ENCODE measurements at regions not wholly inside any gene's neighbourhood (a gene's known extent, or its start where the extent isn't known, plus 50 kb on each side); places are given as distances from the start of the nearest gene placed in this dataset.

- peak; percentile 67 for TF ChIP-seq CTCF (IDR thresholded peaks at IDR 0.05; ENCODE audit: insufficient read depth, low read length, severe bottlenecking)
- FAIRE-seq (no peak), DNase-seq (ENCODE audit: low read depth) (peak; percentile 41)
- Histone ChIP-seq H3K36me3 (ENCODE audit: control insufficient read depth, insufficient read depth, low read length) (no peaks in the 10 kb centered on the region), H3K27me3 (ENCODE audit: control insufficient read depth, insufficient read depth, low read length) (no peaks in the 10 kb centered on the region), H3K4me3 (ENCODE audit: low read depth, low read length) (no peak overlapping the region)
These were observed 133.7 kb downstream of the AEBP2 start for GRCh38 chr12:19572920-19573558.

GRCh38 chr12:19573866-19574265 lies 134.6 kb downstream of the AEBP2 start:
- TF ChIP-seq CTCF (IDR thresholded peaks at IDR 0.05; ENCODE audit: insufficient read depth, low read length, severe bottlenecking): no peak

GRCh38 chr12:19574601-19575000 lies 135.3 kb downstream of the AEBP2 start:
- H3K27me3 ChIP-seq (ENCODE audit: control insufficient read depth, insufficient read depth, low read length): no peaks in the 10 kb centered on the region
- no peaks in the 10 kb centered on the region for H3K36me3 ChIP-seq (ENCODE audit: control insufficient read depth, insufficient read depth, low read length)
- TF ChIP-seq CTCF (IDR thresholded peaks at IDR 0.05; ENCODE audit: insufficient read depth, low read length, severe bottlenecking): no peak
- no peak for FAIRE-seq
- no peak for DNase-seq (ENCODE audit: low read depth)
- no peak overlapping the region for H3K4me3 ChIP-seq (ENCODE audit: low read depth, low read length)

More at GRCh38 chr12:19573866-19574265, 134.6 kb downstream of the AEBP2 start:
- no peaks in the 10 kb centered on the region for H3K27me3 ChIP-seq (ENCODE audit: control insufficient read depth, insufficient read depth, low read length)
- H3K4me3 ChIP-seq (ENCODE audit: low read depth, low read length): no peak overlapping the region
- DNase-seq (ENCODE audit: low read depth): no peak
- H3K36me3 ChIP-seq (ENCODE audit: control insufficient read depth, insufficient read depth, low read length): no peaks in the 10 kb centered on the region
- no peak for FAIRE-seq

GRCh38 chr12:19575337-19576243 lies 136.3 kb downstream of the AEBP2 start:
- DNase-seq (ENCODE audit: low read depth) (peak; percentile 47), FAIRE-seq (no peak)
- H3K36me3 ChIP-seq (ENCODE audit: control insufficient read depth, insufficient read depth, low read length): no peaks in the 10 kb centered on the region
- TF ChIP-seq CTCF (IDR thresholded peaks at IDR 0.05; ENCODE audit: insufficient read depth, low read length, severe bottlenecking): no peak
- H3K27me3 ChIP-seq (ENCODE audit: control insufficient read depth, insufficient read depth, low read length): no peaks in the 10 kb centered on the region
- no peak overlapping the region for H3K4me3 ChIP-seq (ENCODE audit: low read depth, low read length)

- Histone ChIP-seq H3K4me3 (ENCODE audit: low read depth, low read length) (no peak overlapping the region), H3K36me3 (ENCODE audit: control insufficient read depth, insufficient read depth, low read length) (no peaks in the 10 kb centered on the region), H3K27me3 (ENCODE audit: control insufficient read depth, insufficient read depth, low read length) (no peaks in the 10 kb centered on the region)
- TF ChIP-seq CTCF (IDR thresholded peaks at IDR 0.05; ENCODE audit: insufficient read depth, low read length, severe bottlenecking): no peak
- no peak for DNase-seq (ENCODE audit: low read depth)
- FAIRE-seq: no peak
These were observed 137.4 kb downstream of the AEBP2 start for GRCh38 chr12:19576506-19577280.

Measured in bronchial epithelial cell (primary cell).